ENCODE measurements at regions not wholly inside any gene's neighbourhood (a gene's known extent, or its start where the extent isn't known, plus 50 kb on each side); places are given as distances from the start of the nearest gene placed in this dataset.
"Not testable (repeated sequence)": the region's sequence is repeated elsewhere in the genome, so short reads cannot be mapped to it uniquely, and the experiment has no call there.

GRCh38 chr14:94823556-94824341, 53.8 kb upstream of the GSC start:
- peaks cover 11% of the 10 kb centered on the region for H3K9me3 Mint-ChIP-seq (ENCODE audit: low read depth)
- no peak for DNase-seq (ENCODE audit: low spot score, unreplicated experiment)
- no peaks in the 10 kb centered on the region for H3K4me1 Mint-ChIP-seq (ENCODE audit: low read depth)
- no peak overlapping the region for H3K27ac Mint-ChIP-seq
- H3K36me3 Mint-ChIP-seq (ENCODE audit: insufficient read depth) = no peaks in the 10 kb centered on the region
- TF ChIP-seq CTCF (IDR thresholded peaks at IDR 0.05; ENCODE audit: unreplicated experiment) = no peak
- no peak overlapping the region for H3K4me3 Mint-ChIP-seq (ENCODE audit: low read depth)
- peaks cover 15% of the 10 kb centered on the region for H3K27me3 Mint-ChIP-seq

GRCh38 chr14:94821705-94822104, 51.8 kb upstream of the GSC start:
- DNase-seq (ENCODE audit: low spot score, unreplicated experiment) = no peak
- H3K36me3 Mint-ChIP-seq (ENCODE audit: insufficient read depth) = no peaks in the 10 kb centered on the region

GRCh38 chr14:94820932-94821331, 51.0 kb upstream of the GSC start:
- H3K4me1 Mint-ChIP-seq (ENCODE audit: low read depth); H3K36me3 Mint-ChIP-seq (ENCODE audit: insufficient read depth); H3K4me3 Mint-ChIP-seq (ENCODE audit: low read depth); H3K27ac Mint-ChIP-seq; H3K9me3 Mint-ChIP-seq (ENCODE audit: low read depth); DNase-seq (ENCODE audit: low spot score, unreplicated experiment): not testable (repeated sequence)
- peaks cover 12% of the 10 kb centered on the region for H3K27me3 Mint-ChIP-seq

More at GRCh38 chr14:94821705-94822104, 51.8 kb upstream of the GSC start:
- no peak overlapping the region for H3K4me3 Mint-ChIP-seq (ENCODE audit: low read depth)
- peaks cover 15% of the 10 kb centered on the region for H3K27me3 Mint-ChIP-seq
- H3K4me1 Mint-ChIP-seq (ENCODE audit: low read depth) = no peaks in the 10 kb centered on the region
- H3K9me3 Mint-ChIP-seq (ENCODE audit: low read depth) = peaks cover 11% of the 10 kb centered on the region
- no peak overlapping the region for H3K27ac Mint-ChIP-seq
- no peak for TF ChIP-seq CTCF (IDR thresholded peaks at IDR 0.05; ENCODE audit: unreplicated experiment)

Measured in progenitor cell of endocrine pancreas (in vitro differentiated cells).